GM12873 (cell line): ENCODE measurements at regions not wholly inside any gene's neighbourhood (a gene's known extent, or its start where the extent isn't known, plus 50 kb on each side); places are given as distances from the start of the nearest gene placed in this dataset.

Source experiments
- CTCF ChIP-seq: IDR thresholded peaks from 2 replicates; pipeline ENCODE4 v1.5.1; 2012; ENCODE audit warnings: low read depth, mild to moderate bottlenecking, moderate library complexity, low read length, control low read depth; ENCODE audit not compliant: insufficient read depth; ENCODE audit errors: missing control alignments

GRCh38 chr13:34038541-34039068 lies 220.7 kb downstream of the RFC3 start:
- TF ChIP-seq CTCF = no peak

GRCh38 chr13:34039678-34040077 lies 221.7 kb downstream of the RFC3 start:
- no peak for TF ChIP-seq CTCF

GRCh38 chr13:34040863-34041262 lies 222.9 kb downstream of the RFC3 start:
- TF ChIP-seq CTCF = no peak

- no peak for TF ChIP-seq CTCF
Measured at GRCh38 chr13:34044041-34044440, 226.1 kb downstream of the RFC3 start.

DNA sequence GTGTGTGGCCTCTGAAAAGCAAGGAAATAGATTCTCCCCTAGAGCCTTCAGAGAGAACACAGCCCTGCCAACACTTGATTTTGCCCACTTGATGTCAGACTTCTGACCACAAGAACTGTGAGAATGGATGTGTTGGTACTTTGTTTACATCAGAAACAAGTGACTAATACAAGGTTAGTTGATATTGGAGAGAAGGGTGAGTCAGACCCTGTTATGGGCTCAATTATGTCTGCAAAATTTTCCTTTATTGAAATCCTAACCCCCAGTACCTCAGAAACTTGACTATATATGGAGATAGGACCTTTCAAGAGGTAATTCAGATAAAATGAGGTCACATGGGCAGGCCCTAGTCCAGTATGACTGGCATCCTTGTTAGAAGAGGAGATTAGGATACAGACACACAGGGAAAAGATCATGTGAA lies 226.7 kb downstream of the RFC3 start:
- TF ChIP-seq CTCF = no peak

DNA sequence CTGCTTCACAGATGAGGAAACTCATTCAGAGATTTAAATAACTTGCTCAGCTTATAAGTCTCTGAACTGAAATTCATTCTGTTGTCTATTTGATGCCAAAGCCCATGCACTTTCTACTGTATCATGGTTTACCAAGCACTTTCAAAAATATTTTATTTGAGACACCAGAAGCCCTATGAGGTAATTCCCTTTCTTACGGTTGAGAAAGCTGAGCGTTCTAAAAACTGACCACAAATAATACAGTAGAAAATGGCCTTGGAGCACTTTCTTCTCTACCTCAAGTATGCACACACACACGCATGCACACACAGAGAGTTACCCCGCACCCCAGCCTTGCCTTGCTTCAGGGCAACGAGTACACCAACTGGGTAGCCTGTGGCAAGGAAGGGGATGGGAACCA lies 228.5 kb downstream of the RFC3 start:
- TF ChIP-seq CTCF = no peak

DNA sequence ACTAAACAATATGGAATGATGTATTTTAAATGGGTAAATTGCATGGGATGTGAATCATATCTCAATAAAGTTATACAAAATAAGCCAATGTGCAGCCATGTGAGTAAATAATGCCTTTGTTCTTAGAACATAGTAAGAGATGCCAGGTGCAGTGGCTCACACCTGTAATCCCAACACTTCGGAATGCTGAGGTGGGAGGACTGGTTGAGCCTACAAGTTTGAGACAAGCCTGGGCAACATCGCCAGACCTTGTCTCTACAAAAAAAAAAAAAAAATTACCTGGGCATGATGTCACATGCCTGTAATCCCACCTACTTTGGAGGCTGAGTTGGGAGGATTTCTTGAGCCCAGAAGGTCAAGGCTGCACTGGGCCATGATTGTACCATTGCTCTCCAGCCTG lies 230.7 kb downstream of the RFC3 start:
- no peak for TF ChIP-seq CTCF
